Spleen (tissue), 11 donors: ENCODE measurements at regions not wholly inside any gene's neighbourhood (a gene's known extent, or its start where the extent isn't known, plus 50 kb on each side); places are given as distances from the start of the nearest gene placed in this dataset.
"Not testable (repeated sequence)": the region's sequence is repeated elsewhere in the genome, so short reads cannot be mapped to it uniquely, and the experiment has no call there.

Experiments
- DNase-seq: peaks from one replicate; pipeline ENCODE4 v3.0.0-alpha.2; 2020
- H3K27ac ChIP-seq, 8 donors: fragments of 200-600 bp; sonication (generic) in 7 of 8; 1 replicate in 4 of 8; 2 replicates in 4 of 8; pipeline versions ENCODE4 v1.5.0 to v1.8.0; 2016 to 2021; ENCODE audit warnings: inconsistent platforms in 4 of 8, mild to moderate bottlenecking in 4 of 8, moderate library complexity in 1 of 8
- H3K27me3 ChIP-seq, 7 donors: fragments of 200-600 bp; sonication (generic) in 6 of 7; replicated peaks in 1 of 7; 1 replicate in 4 of 7; 2 replicates in 3 of 7; pipeline versions ENCODE4 v1.5.0 to v1.8.0; 2016 to 2021; ENCODE audit warnings: inconsistent platforms in 3 of 7, mild to moderate bottlenecking in 1 of 7
- H3K36me3 ChIP-seq, 6 donors: fragments of 200-600 bp; sonication (generic) in 5 of 6; 1 replicate in 4 of 6; 2 replicates in 2 of 6; pipeline versions ENCODE4 v1.5.0 to v1.8.0; 2016 to 2021; ENCODE audit warnings: inconsistent platforms in 2 of 6
- H3K4me1 ChIP-seq, 6 donors: fragments of 200-600 bp; sonication (generic) in 5 of 6; 1 replicate in 3 of 6; 2 replicates in 3 of 6; pipeline versions ENCODE4 v1.5.0 to v1.8.0; 2016 to 2021; ENCODE audit warnings: inconsistent platforms in 3 of 6
- H3K4me3 ChIP-seq, 8 donors: fragments of 200-600 bp; sonication (generic) in 7 of 8; 1 replicate in 4 of 8; 2 replicates in 4 of 8; pipeline versions ENCODE4 v1.5.0 to v1.8.0; 2016 to 2021; ENCODE audit warnings: inconsistent platforms in 4 of 8, mild to moderate bottlenecking in 4 of 8, moderate library complexity in 2 of 8
- H3K9me3 ChIP-seq, 8 donors: fragments of 200-600 bp; sonication (generic) in 7 of 8; 1 replicate in 4 of 8; 2 replicates in 4 of 8; pipeline versions ENCODE4 v1.5.0 to v1.8.0; 2016 to 2021; ENCODE audit warnings: inconsistent platforms in 4 of 8
- POLR2A ChIP-seq, 3 donors: fragments of 450-650 bp; IDR thresholded peaks; one replicate each; pipeline ENCODE4 v1.5.1; 2017; ENCODE audit warnings: antibody characterized with exemption in 3 of 3, mild to moderate bottlenecking in 1 of 3
- POLR2AphosphoS5 ChIP-seq, 3 donors: sonication (generic); formaldehyde crosslinking; IDR thresholded peaks; one replicate each; pipeline ENCODE4 v1.5.1; 2017; ENCODE audit warnings: antibody characterized with exemption in 3 of 3
- WGBS, 5 donors: extraction: QIAGEN DNeasy Blood & Tissue Kit in 3 of 5; methylation state at CpG; one replicate each; pipeline versions ENCODE4 v1.1.5 to v1.1.7; 2013 to 2018; 5-methylcytosine and 5-hydroxymethylcytosine counted together
- intact Hi-C: fragments of 100-400 bp; cut with DNase I; formaldehyde crosslinking; loops from one replicate; pipeline ENCODE4 v1.15.0; 2023; ENCODE audit warnings: low total_unique reads
- TF ChIP-seq, protein P1 (sequence below), 11 experiments: fragments of 200-600 bp in 7 of 11; fragments of 450-650 bp in 4 of 11; sonication (generic) in 4 of 11; IDR thresholded peaks in 8 of 11; conservative IDR thresholded peaks in 3 of 11; 1 replicate in 7 of 11; 2 replicates in 4 of 11; pipeline versions ENCODE4 v1.4.0 to v1.8.0; 2016 to 2021; ENCODE audit warnings: antibody characterized with exemption in 11 of 11, inconsistent platforms in 4 of 11, mild to moderate bottlenecking in 1 of 11
- donor health status: healthy with polysubstance abuse.
- donor health status: DM: no; HTN: no; CAD: no; lungs with moderate emphysema.
- donor health status: DM: no; HTN: no; CAD: no.
- donor health status: Bipolar disorder and iron deficiency.
- donor health status: healthy.
- donor health status: DM: no; HTN: no; CAD: no.
- donor health status: DM: yes; HTN: yes; CAD: no.

GRCh38 chr4:186984105-186984644 lies 260.5 kb upstream of the FAT1 start:
- H3K27ac ChIP-seq, result no peak overlapping the region
- H3K4me1 ChIP-seq, result no peaks in the 10 kb centered on the region
- H3K4me3 ChIP-seq, result no peak overlapping the region
- intact Hi-C loops, result no loop called here
- no peak for TF ChIP-seq POLR2AphosphoS5 (IDR thresholded peaks at IDR 0.05)
- TF ChIP-seq, protein P1, sequence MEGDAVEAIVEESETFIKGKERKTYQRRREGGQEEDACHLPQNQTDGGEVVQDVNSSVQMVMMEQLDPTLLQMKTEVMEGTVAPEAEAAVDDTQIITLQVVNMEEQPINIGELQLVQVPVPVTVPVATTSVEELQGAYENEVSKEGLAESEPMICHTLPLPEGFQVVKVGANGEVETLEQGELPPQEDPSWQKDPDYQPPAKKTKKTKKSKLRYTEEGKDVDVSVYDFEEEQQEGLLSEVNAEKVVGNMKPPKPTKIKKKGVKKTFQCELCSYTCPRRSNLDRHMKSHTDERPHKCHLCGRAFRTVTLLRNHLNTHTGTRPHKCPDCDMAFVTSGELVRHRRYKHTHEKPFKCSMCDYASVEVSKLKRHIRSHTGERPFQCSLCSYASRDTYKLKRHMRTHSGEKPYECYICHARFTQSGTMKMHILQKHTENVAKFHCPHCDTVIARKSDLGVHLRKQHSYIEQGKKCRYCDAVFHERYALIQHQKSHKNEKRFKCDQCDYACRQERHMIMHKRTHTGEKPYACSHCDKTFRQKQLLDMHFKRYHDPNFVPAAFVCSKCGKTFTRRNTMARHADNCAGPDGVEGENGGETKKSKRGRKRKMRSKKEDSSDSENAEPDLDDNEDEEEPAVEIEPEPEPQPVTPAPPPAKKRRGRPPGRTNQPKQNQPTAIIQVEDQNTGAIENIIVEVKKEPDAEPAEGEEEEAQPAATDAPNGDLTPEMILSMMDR (IDR thresholded peaks at IDR 0.05 in 8 of 11, conservative IDR thresholded peaks at IDR 0.05 in 3 of 11), result no peak
- no peak for TF ChIP-seq POLR2A (IDR thresholded peaks at IDR 0.05)
- H3K36me3 ChIP-seq, result no peaks in the 10 kb centered on the region
- peaks cover 0 to 14% (median 2%) of the 10 kb centered on the region in 8 donors for H3K9me3 ChIP-seq
- WGBS, 5 donors, result 67 to 83% (median 76%) methylated on average over 7 of the region's 7 CpGs
- no peaks in the 10 kb centered on the region for H3K27me3 ChIP-seq
- no peak for DNase-seq

DNA sequence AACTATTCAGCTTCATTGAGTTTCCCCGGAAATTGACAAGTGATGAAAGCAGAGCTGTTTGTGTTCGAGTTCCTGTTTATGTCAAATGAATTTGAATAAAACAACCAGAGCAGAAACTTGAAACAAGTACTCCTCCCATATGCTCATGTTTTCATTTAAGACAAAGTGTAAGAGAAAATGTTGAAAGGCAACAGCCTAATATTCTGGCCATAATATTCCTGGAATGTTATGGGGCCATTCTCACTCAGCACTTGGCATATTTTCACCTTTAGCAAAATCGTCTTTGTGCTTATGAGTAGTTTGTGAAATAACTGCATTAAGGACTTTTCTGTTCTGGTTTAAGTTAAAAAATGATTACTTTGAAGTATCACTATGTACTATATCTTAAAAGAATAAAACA lies 276.0 kb upstream of the FAT1 start:
- H3K27ac ChIP-seq, result no peak overlapping the region
- no peak overlapping the region for H3K4me3 ChIP-seq
- 51 to 77% (median 71%) methylated on average over 3 of the region's 3 CpGs for WGBS, 5 donors
- H3K4me1 ChIP-seq, result no peaks in the 10 kb centered on the region
- no peaks in the 10 kb centered on the region for H3K27me3 ChIP-seq
- H3K9me3 ChIP-seq, result peaks cover 0 to 14% (median 0%) of the 10 kb centered on the region in 8 donors
- TF ChIP-seq, protein P1 (IDR thresholded peaks at IDR 0.05 in 8 of 11, conservative IDR thresholded peaks at IDR 0.05 in 3 of 11), result no peak
- TF ChIP-seq POLR2AphosphoS5 (IDR thresholded peaks at IDR 0.05) (no peak), POLR2A (IDR thresholded peaks at IDR 0.05) (no peak)
- no peak for DNase-seq
- H3K36me3 ChIP-seq, result no peaks in the 10 kb centered on the region
- intact Hi-C loops, result no loop called here

- intact Hi-C loops, result no loop called here
- 66 to 84% (median 72%) methylated on average over 2 of the region's 2 CpGs for WGBS, 5 donors
- H3K4me3 ChIP-seq, result no peak overlapping the region
- no peak for DNase-seq
- H3K27ac ChIP-seq, result no peak overlapping the region
- H3K27me3 ChIP-seq, result no peaks in the 10 kb centered on the region
- no peaks in the 10 kb centered on the region for H3K4me1 ChIP-seq
- peaks cover 0 to 14% (median 0%) of the 10 kb centered on the region in 8 donors for H3K9me3 ChIP-seq
- TF ChIP-seq POLR2A (IDR thresholded peaks at IDR 0.05) (no peak), POLR2AphosphoS5 (IDR thresholded peaks at IDR 0.05) (no peak)
- TF ChIP-seq, protein P1 (IDR thresholded peaks at IDR 0.05 in 8 of 11, conservative IDR thresholded peaks at IDR 0.05 in 3 of 11), result no peak
- no peaks in the 10 kb centered on the region for H3K36me3 ChIP-seq
These were observed 276.6 kb upstream of the FAT1 start for GRCh38 chr4:187000281-187000680.

GRCh38 chr4:187002133-187002532 lies 278.5 kb upstream of the FAT1 start:
- intact Hi-C loops, result not testable (repeated sequence)
- WGBS, 5 donors, result 83 to 94% (median 86%) methylated on average over 6 of the region's 6 CpGs

DNA sequence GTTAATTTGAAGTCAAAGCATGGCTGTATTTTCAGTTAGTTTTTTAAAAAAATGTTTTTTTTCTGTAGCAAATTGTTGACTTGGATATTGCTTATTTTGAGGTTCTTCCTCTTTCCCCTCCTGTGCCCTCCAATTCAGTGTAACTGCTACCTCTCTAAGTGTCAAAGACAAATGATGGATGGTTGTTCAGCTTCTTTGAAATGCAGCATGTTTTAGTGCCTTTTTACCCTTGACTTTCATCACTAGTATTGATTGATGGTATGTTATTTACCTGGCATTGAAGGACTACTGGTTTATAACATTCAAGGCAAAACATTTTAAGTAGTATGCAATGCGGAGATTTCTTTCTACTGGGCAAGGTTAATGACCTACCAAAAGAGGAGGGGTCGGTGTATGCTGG lies 281.0 kb upstream of the FAT1 start:
- Histone ChIP-seq H3K9me3 (peaks cover 0 to 10% (median 0%) of the 10 kb centered on the region in 8 donors), H3K4me3 (no peak overlapping the region), H3K27me3 (no peaks in the 10 kb centered on the region), H3K27ac (no peak overlapping the region), H3K36me3 (no peaks in the 10 kb centered on the region), H3K4me1 (no peaks in the 10 kb centered on the region)
- intact Hi-C loops, result no loop called here
- DNase-seq, result no peak
- 76 to 80% (median 78%) methylated on average over 2 of the region's 2 CpGs for WGBS, 5 donors
- no peak for TF ChIP-seq POLR2AphosphoS5 (IDR thresholded peaks at IDR 0.05)
- no peak for TF ChIP-seq POLR2A (IDR thresholded peaks at IDR 0.05)
- TF ChIP-seq, protein P1 (IDR thresholded peaks at IDR 0.05 in 8 of 11, conservative IDR thresholded peaks at IDR 0.05 in 3 of 11), result no peak

More at GRCh38 chr4:187002133-187002532, 278.5 kb upstream of the FAT1 start:
- not testable (repeated sequence) for DNase-seq, H3K27me3 ChIP-seq, H3K9me3 ChIP-seq, H3K36me3 ChIP-seq, H3K4me3 ChIP-seq, H3K27ac ChIP-seq, H3K4me1 ChIP-seq
